Ectodermal cell (in vitro differentiated cells): ENCODE measurements at regions not wholly inside any gene's neighbourhood (a gene's known extent, or its start where the extent isn't known, plus 50 kb on each side); places are given as distances from the start of the nearest gene placed in this dataset.

ENCODE experiments used
- H3K27ac ChIP-seq: 2 replicates; pipeline ENCODE4 v1.7.0; 2013; ENCODE audit warnings: mild to moderate bottlenecking, low read depth, low read length; ENCODE audit not compliant: insufficient read depth, poor library complexity, severe bottlenecking
- H3K27me3 ChIP-seq: 2 replicates; pipeline ENCODE4 v1.7.0; 2013; ENCODE audit warnings: mild to moderate bottlenecking, low read length; ENCODE audit not compliant: insufficient read depth, control insufficient read depth, poor library complexity, severe bottlenecking
- H3K36me3 ChIP-seq: one replicate; pipeline ENCODE4 v1.7.0; 2013; ENCODE audit warnings: low read length; ENCODE audit not compliant: control insufficient read depth, insufficient read depth
- H3K4me1 ChIP-seq: one replicate; pipeline ENCODE4 v1.7.0; 2013; ENCODE audit warnings: low read length; ENCODE audit not compliant: control insufficient read depth, insufficient read depth
- H3K4me3 ChIP-seq: 2 replicates; pipeline ENCODE4 v1.7.0; 2013; ENCODE audit warnings: low read depth, low read length, control low read depth; ENCODE audit not compliant: insufficient read depth
- H3K9me3 ChIP-seq: 2 replicates; pipeline ENCODE4 v1.7.0; 2013; ENCODE audit warnings: mild to moderate bottlenecking, low read length, moderate library complexity; ENCODE audit not compliant: control insufficient read depth
- WGBS, 2 experiments: methylation state at CpG; one replicate each; pipeline ENCODE4 v1.1.7; 2013; ENCODE audit warnings: missing lambda C conversion rate in 2 of 2; 5-methylcytosine and 5-hydroxymethylcytosine counted together

GRCh38 chr3:69569520-69569919 lies 169.7 kb upstream of the MITF start:
- H3K9me3 ChIP-seq, result no peaks in the 10 kb centered on the region
- H3K4me1 ChIP-seq, result no peaks in the 10 kb centered on the region
- H3K27me3 ChIP-seq, result no peaks in the 10 kb centered on the region
- H3K4me3 ChIP-seq, result no peak overlapping the region
- no peak overlapping the region for H3K27ac ChIP-seq
- no peaks in the 10 kb centered on the region for H3K36me3 ChIP-seq
- 82 to 85% methylated on average over 2 to 3 of the region's 3 CpGs for WGBS, 2 experiments

GRCh38 chr3:69568951-69569350 lies 170.3 kb upstream of the MITF start:
- Histone ChIP-seq H3K27me3 (no peaks in the 10 kb centered on the region), H3K36me3 (no peaks in the 10 kb centered on the region), H3K4me1 (no peaks in the 10 kb centered on the region), H3K27ac (no peak overlapping the region), H3K4me3 (no peak overlapping the region), H3K9me3 (no peaks in the 10 kb centered on the region)
- 90 to 94% methylated on average over 2 of the region's 2 CpGs for WGBS, 2 experiments

- H3K4me3 ChIP-seq, result no peak overlapping the region
- WGBS, 2 experiments, result 83 to 95% methylated on average over 1 of the region's 2 CpGs
- no peaks in the 10 kb centered on the region for H3K27me3 ChIP-seq
- H3K27ac ChIP-seq, result no peak overlapping the region
- no peaks in the 10 kb centered on the region for H3K9me3 ChIP-seq
- H3K4me1 ChIP-seq, result no peaks in the 10 kb centered on the region
- H3K36me3 ChIP-seq, result no peaks in the 10 kb centered on the region
Measured at GRCh38 chr3:69568458-69568857, 170.8 kb upstream of the MITF start.

- H3K27me3 ChIP-seq, result no peaks in the 10 kb centered on the region
- WGBS, 2 experiments, result 95 to 98% methylated on average over 2 of the region's 2 CpGs
- H3K9me3 ChIP-seq, result no peaks in the 10 kb centered on the region
- H3K4me3 ChIP-seq, result no peak overlapping the region
- no peaks in the 10 kb centered on the region for H3K36me3 ChIP-seq
- H3K27ac ChIP-seq, result no peak overlapping the region
- no peaks in the 10 kb centered on the region for H3K4me1 ChIP-seq
Measured at GRCh38 chr3:69567710-69568052, 171.6 kb upstream of the MITF start.

GRCh38 chr3:69567023-69567709 lies 172.1 kb upstream of the MITF start:
- Histone ChIP-seq H3K4me3 (no peak overlapping the region), H3K27me3 (no peaks in the 10 kb centered on the region), H3K36me3 (no peaks in the 10 kb centered on the region), H3K4me1 (no peaks in the 10 kb centered on the region), H3K27ac (no peak overlapping the region), H3K9me3 (no peaks in the 10 kb centered on the region)
- WGBS, 2 experiments, result 91 to 93% methylated on average over 4 of the region's 4 CpGs

GRCh38 chr3:69566275-69566674 lies 173.0 kb upstream of the MITF start:
- Histone ChIP-seq H3K27me3 (no peaks in the 10 kb centered on the region), H3K36me3 (no peaks in the 10 kb centered on the region), H3K9me3 (no peaks in the 10 kb centered on the region), H3K27ac (no peak overlapping the region), H3K4me1 (no peaks in the 10 kb centered on the region), H3K4me3 (no peak overlapping the region)
- WGBS, 2 experiments, result 91 to 93% methylated on average over 4 of the region's 4 CpGs

- Histone ChIP-seq H3K36me3 (no peaks in the 10 kb centered on the region), H3K27ac (no peak overlapping the region), H3K9me3 (no peaks in the 10 kb centered on the region), H3K4me3 (no peak overlapping the region), H3K27me3 (no peaks in the 10 kb centered on the region), H3K4me1 (no peaks in the 10 kb centered on the region)
- WGBS, 2 experiments, result 89 to 91% methylated on average over 4 of the region's 4 CpGs
Measured at GRCh38 chr3:69565316-69565715, 173.9 kb upstream of the MITF start.

GRCh38 chr3:69563981-69564380 lies 175.3 kb upstream of the MITF start:
- no peak overlapping the region for H3K4me3 ChIP-seq
- H3K27ac ChIP-seq, result no peak overlapping the region
- H3K27me3 ChIP-seq, result no peaks in the 10 kb centered on the region
- H3K36me3 ChIP-seq, result no peaks in the 10 kb centered on the region
- 96% methylated on average over 5 of the region's 5 CpGs for WGBS, 2 experiments
- no peaks in the 10 kb centered on the region for H3K9me3 ChIP-seq
- H3K4me1 ChIP-seq, result no peaks in the 10 kb centered on the region

- Histone ChIP-seq H3K27ac (no peak overlapping the region), H3K36me3 (no peaks in the 10 kb centered on the region), H3K4me3 (no peak overlapping the region), H3K27me3 (no peaks in the 10 kb centered on the region), H3K4me1 (no peaks in the 10 kb centered on the region), H3K9me3 (no peaks in the 10 kb centered on the region)
- 89 to 97% methylated on average over 3 of the region's 3 CpGs for WGBS, 2 experiments
Measured at GRCh38 chr3:69563151-69563550, 176.1 kb upstream of the MITF start.

- H3K27ac ChIP-seq, result no peak overlapping the region
- no peak overlapping the region for H3K4me3 ChIP-seq
- no peaks in the 10 kb centered on the region for H3K9me3 ChIP-seq
- 86 to 89% methylated on average over 4 of the region's 4 CpGs for WGBS, 2 experiments
- no peaks in the 10 kb centered on the region for H3K36me3 ChIP-seq
- H3K27me3 ChIP-seq, result no peaks in the 10 kb centered on the region
- H3K4me1 ChIP-seq, result no peaks in the 10 kb centered on the region
Measured at GRCh38 chr3:69562020-69562419, 176.1 kb upstream of the FRMD4B start.

GRCh38 chr3:69560818-69561217 lies 174.9 kb upstream of the FRMD4B start:
- Histone ChIP-seq H3K36me3 (no peaks in the 10 kb centered on the region), H3K4me3 (no peak overlapping the region), H3K9me3 (no peaks in the 10 kb centered on the region), H3K27ac (no peak overlapping the region), H3K4me1 (no peaks in the 10 kb centered on the region), H3K27me3 (no peaks in the 10 kb centered on the region)
